ENCODE measurements at regions not wholly inside any gene's neighbourhood (a gene's known extent, or its start where the extent isn't known, plus 50 kb on each side); places are given as distances from the start of the nearest gene placed in this dataset.
"Not testable (repeated sequence)": the region's sequence is repeated elsewhere in the genome, so short reads cannot be mapped to it uniquely, and the experiment has no call there.

DNA sequence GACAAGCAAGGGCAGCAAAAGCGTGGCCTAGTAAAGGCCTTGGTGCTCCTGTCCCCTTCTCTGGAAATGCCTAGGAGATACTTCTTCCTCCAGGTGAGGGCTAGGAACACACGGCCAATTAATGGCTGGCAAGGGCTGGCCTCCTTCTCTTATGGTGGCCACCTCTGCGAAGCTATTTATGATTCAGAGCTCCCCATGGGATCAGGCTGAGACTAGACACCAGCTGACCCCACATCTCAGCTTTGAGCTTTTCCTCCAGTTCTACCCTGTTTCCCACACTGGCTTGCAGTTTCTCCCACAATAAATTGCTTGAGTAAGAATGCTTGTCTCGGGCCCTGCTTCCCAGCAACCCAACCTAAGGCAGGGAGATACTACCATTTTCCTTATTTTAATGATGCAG lies 53.7 kb downstream of the CAMK2N1 start:
- no peak for DNase-seq

GRCh38 chr1:20431176-20431460 lies 54.9 kb downstream of the CAMK2N1 start:
- no peak for DNase-seq

- peak in 1 of 2 experiments; percentile 39 for DNase-seq
These were observed 55.4 kb downstream of the CAMK2N1 start for GRCh38 chr1:20430355-20431175.

DNA sequence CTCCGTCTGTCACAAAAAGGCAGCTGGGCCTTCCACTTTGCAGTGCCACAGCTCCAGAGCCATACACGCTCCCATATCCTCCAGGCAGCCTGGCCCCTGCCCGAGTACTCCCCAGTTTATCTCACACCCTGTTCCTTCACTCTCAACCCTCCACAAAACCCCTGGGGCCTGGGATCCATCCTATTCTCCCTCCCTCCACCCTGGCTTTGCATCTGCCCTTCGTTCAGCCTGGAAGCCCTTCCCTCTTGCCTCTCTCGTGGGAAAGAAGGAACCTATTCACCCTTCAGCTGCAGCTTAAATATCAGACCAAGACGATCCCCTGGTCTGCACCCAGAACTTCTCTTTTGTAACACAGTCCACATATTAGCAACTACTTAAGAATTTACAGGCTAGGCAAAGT lies 56.7 kb downstream of the CAMK2N1 start:
- no peak for DNase-seq

DNA sequence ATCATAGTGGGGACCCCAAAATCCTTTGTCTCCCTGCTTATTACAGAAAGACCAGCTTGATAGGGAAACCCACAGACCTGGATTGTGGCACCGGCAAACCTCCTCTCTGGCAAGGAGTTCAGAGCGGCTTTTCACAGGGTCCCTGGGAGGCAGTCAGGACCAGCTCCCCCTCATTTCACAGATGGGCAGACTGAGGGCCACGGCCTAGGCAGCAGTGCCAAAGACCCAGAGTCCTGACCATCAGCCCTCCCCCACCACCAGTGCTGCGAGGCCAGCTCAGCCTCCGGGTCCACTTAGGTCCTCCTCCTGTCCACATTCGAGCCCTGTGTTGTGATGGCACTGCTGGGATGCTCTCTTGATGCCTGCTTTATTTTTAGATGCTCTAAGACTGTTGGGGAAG lies 57.2 kb downstream of the CAMK2N1 start:
- no peak for DNase-seq

DNA sequence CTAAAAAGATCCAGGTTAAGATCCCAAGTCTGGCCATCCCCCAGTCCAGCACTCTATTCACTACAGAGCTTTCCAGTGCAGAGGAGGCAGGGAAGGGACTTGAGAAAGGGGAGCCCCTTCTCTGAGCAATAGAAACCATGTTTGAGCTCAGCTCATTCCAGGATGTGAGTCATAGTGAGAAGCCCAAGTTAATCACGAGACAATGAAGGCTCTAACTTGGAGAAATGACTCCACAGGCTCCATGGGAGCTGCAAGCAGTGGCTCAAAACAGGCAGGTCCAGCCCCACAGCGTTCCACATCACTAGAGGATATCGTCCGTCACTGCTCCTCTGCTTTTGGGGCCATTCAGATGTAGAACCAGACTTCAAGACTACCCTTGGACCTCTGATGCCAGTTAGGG lies 59.1 kb downstream of the CAMK2N1 start:
- DNase-seq, result no peak

DNA sequence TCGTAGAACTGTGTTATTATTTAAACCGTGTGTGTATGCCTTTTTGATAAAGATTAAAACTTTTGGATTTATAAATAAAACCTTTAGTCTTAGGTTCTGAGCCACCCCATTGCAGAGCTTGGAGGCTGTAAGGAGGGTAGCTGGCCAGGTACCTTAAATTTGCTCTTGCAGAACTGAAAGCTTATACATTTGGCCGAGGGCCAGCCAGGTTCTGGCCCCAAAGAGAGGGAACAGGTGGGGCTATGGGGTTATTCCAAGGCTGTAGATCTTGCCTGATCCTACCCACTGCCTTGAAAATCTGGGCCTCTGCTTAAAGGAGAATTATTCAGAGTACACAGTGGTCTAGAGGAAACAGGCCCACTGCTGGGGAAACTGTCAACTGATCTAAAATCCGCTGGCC lies 59.6 kb downstream of the CAMK2N1 start:
- DNase-seq, result no peak

DNA sequence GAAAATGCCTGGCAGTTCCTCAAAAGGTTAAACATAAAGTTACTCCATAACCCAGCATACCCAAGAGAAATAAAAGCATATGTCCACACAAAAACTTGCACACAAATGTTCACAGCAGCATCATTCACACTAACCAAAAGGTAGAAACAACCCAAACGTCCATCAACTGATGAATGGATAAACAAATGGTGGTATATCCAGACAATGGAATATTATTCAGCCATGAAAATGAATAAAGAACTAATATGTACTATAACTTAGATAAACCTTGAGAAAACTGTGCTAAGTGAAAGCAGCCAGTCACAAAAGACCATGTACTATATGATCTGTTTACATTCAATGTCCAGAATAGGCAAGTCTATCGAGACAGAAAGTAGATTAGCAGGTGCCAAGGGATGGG lies 60.4 kb downstream of the CAMK2N1 start:
- no peak for DNase-seq

DNA sequence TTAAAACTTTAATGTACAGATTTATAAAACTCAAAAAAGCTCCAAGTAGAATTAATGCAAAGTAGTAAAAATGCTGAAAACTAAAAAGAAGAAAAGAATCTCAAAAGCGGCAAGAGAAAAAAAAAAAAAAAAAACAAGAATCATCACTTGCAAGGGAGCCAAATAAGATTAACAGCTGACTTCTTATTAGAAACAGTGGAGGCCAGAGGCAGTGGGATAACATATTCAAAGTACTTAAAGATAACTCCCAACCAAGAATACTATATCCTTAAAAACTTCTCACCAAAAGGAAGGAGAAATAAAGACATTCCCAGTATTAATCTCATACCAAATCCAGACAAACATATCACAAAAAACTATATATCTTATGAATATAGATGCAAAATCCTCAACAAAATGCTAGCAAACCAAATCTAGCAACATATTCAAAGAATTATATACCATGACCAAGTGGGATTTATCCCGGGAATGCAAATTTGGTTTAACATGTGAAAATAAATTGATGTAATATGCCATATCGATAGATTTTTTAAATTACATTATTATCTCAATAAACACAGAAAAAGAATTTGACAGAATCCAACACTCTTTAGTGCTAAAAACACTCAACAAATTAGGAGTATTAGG lies 62.7 kb downstream of the CAMK2N1 start:
- DNase-seq, result no peak

GRCh38 chr1:20421441-20421840 lies 64.6 kb downstream of the CAMK2N1 start:
- DNase-seq, result no peak

- DNase-seq, result no peak
These were observed 68.4 kb downstream of the CAMK2N1 start for GRCh38 chr1:20417581-20417980.

GRCh38 chr1:20416706-20417105 lies 69.3 kb downstream of the CAMK2N1 start:
- DNase-seq, result no peak

GRCh38 chr1:20413776-20414140 lies 72.3 kb downstream of the CAMK2N1 start:
- DNase-seq, result no peak

DNA sequence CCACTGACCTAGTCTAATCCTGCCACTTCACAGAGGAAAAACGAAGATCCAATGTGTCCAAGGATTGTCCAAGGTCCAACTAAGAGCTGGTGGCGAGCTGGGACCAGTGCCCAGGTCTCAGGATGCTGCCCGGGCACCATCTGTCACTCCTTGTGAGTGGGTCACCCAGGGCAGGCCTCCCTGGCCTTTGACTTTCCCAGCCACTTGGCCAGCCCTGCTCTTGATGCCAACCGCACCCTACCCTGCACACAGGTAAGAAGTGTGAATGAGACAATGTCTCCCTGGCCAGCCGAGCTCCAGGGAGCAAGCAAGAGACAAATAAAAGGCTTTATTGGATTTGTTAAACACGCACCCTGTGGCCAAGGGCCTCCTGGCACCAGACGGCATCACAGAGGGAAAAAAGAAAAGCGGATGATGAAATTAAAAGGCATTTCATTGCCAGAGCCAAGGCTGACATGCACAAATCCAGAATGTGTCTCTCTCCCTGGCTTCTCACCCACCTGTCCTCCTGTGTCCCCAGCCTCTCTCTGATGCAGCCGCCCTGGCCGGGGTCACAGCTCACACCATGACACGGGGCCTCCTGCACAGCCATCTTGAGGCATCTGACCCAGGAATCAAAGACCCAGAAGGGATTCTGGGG lies 72.8 kb downstream of the CAMK2N1 start:
- no peak for DNase-seq

DNA sequence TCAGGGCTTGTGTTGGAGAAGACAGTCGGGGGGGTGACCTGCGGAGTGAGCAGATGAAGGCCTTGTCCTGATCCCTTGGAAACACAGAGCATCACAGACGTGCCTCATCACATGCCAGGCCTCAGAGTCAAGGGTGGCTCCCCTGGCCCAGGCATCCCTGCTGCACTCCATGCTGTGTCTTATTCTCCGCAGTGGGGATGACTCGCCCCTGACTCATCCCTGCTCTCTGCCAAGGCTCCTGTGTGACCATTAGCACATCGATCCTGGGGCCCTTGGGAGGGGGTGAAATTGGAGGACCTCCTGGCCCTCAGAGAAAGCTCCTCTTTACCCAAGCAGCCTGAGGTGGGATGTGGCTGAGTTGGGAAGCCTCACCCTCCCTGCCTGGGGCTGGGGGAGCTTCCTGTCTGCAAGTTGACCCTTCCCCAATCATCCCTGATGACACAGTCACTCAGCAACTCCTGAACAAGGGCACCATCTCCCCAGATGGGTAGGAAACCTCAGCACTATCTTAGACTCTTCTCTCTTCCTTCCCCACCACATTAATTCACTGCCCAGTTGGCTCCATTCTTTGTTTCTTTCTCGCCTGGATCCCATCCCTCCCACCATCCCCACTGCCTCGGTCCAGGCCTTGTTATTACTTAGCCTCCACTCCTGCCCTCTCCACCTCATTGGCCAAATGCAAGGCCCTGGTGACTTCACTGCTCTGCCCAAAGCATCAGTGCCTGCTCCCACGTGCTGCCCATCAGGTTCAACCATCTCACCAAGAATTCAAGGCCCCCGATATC lies 74.6 kb downstream of the CAMK2N1 start:
- no peak for DNase-seq

- DNase-seq, result no peak
These were observed 75.5 kb downstream of the CAMK2N1 start for GRCh38 chr1:20410503-20410902.

DNA sequence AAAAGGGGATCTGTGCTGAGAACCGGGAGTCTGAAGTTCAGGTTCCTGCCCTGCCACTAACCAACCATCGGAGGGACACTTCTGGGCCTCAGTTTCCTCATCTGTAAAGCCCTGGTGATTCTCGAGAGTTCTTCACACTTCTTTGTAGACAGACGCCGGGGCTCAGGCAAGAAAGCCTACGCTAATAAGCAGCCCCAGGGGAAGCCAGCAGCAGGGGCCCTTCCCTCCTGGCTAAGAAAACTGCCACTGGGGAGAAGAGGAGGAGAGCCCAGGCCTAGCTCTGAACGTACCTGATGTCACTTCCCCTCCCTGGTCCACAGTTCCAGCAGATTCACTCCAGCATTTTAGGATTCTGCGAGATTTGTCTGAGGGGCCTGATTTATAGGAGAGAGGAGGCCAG lies 76.0 kb downstream of the CAMK2N1 start:
- DNase-seq, result no peak

DNA sequence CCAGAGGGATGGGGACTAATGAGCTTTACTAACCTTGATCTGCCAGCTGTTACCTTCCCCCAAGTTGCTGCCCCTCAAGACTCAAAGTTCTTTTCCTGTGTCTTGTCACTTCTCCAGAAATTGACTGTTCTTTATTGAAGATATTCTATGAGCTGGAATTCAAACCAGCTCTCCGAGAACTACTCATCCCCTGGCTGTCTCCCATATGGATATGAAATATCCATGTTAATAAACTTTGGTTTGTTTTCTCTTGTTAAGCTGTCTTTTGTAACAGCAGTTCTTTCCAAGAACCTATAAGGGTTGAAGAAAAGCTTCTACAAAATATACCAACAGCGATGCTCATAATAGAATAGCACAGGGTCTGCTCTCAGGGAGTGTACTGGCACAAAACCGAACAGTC lies 77.0 kb downstream of the CAMK2N1 start:
- DNase-seq, result no peak

DNA sequence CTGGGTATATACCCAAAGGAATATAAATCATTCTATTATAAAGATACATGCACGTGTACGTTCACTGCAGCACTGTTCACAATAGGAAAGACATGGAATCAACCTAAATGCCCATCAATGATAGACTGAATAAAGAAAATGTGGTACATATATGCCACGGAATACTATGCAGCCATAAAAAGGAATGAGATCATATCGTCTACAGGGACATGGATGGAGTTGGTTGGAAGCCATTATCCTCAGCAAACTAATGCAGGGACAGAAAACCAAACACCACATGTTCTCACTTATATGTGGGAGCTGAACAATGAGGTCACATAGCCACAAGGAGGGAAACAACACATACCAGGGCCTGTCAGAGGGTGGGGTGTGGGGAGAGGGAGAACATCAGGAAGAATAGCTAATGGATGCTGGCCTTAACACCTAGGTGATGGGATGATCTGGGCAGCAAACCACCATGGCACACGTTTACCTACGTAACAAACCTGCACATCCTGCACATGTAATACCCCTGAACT lies 77.8 kb downstream of the CAMK2N1 start:
- not testable (repeated sequence) for DNase-seq

- DNase-seq, result peak in 1 of 2 experiments; percentile 21
These were observed 80.0 kb downstream of the CAMK2N1 start for GRCh38 chr1:20405893-20406604.

- DNase-seq, result no peak
These were observed 80.8 kb downstream of the CAMK2N1 start for GRCh38 chr1:20405051-20405754.
